Fibroblast of pulmonary artery (primary cell): ENCODE measurements at regions not wholly inside any gene's neighbourhood (a gene's known extent, or its start where the extent isn't known, plus 50 kb on each side); places are given as distances from the start of the nearest gene placed in this dataset.

Experiments
- DNase-seq: peaks from one replicate; pipeline ENCODE4 v3.0.0-alpha.2; 2010; ENCODE audit warnings: low read depth
- H3K4me3 ChIP-seq: replicated peaks from 2 replicates; pipeline ENCODE4 v1.5.1; 2011; ENCODE audit warnings: low read depth, mild to moderate bottlenecking, control low read depth, low read length, moderate library complexity
- CTCF ChIP-seq: IDR thresholded peaks from 2 replicates; pipeline ENCODE4 v1.5.1; 2011; ENCODE audit warnings: mild to moderate bottlenecking, control low read depth, low read length, inconsistent platforms; ENCODE audit errors: missing control alignments

- H3K4me3 ChIP-seq = no peak overlapping the region
- DNase-seq = no peak
- no peak for TF ChIP-seq CTCF
Measured at GRCh38 chr19:29022165-29022564, 190.8 kb downstream of the UQCRFS1 start.

GRCh38 chr19:29021232-29021916 lies 191.6 kb downstream of the UQCRFS1 start:
- DNase-seq = no peak
- TF ChIP-seq CTCF = no peak
- no peak overlapping the region for H3K4me3 ChIP-seq

GRCh38 chr19:29019403-29019802 lies 193.5 kb downstream of the UQCRFS1 start:
- TF ChIP-seq CTCF = no peak
- DNase-seq = no peak
- H3K4me3 ChIP-seq = no peak overlapping the region

GRCh38 chr19:29018542-29018941 lies 194.4 kb downstream of the UQCRFS1 start:
- no peak for DNase-seq
- no peak overlapping the region for H3K4me3 ChIP-seq
- no peak for TF ChIP-seq CTCF

GRCh38 chr19:29017788-29018187 lies 195.2 kb downstream of the UQCRFS1 start:
- H3K4me3 ChIP-seq = no peak overlapping the region
- TF ChIP-seq CTCF = no peak
- DNase-seq = no peak

GRCh38 chr19:29016926-29017760 lies 195.8 kb downstream of the UQCRFS1 start:
- DNase-seq = no peak
- H3K4me3 ChIP-seq = no peak overlapping the region
- TF ChIP-seq CTCF = no peak
